22Rv1 (cell line): ENCODE measurements at regions not wholly inside any gene's neighbourhood (a gene's known extent, or its start where the extent isn't known, plus 50 kb on each side); places are given as distances from the start of the nearest gene placed in this dataset.

Experiments
- ZFX ChIP-seq: fragments of 450-650 bp; IDR thresholded peaks from 2 replicates; pipeline ENCODE4 v1.6.1; 2017; ENCODE audit warnings: antibody characterized with exemption, borderline replicate concordance
- TF ChIP-seq, protein P1 (sequence below): fragments of 450-650 bp; IDR thresholded peaks from 2 replicates; pipeline ENCODE4 v1.5.1; 2017; ENCODE audit warnings: mild to moderate bottlenecking

GRCh38 chr3:146770881-146771280, 165.7 kb upstream of the PLSCR5 start:
- TF ChIP-seq, protein P1, sequence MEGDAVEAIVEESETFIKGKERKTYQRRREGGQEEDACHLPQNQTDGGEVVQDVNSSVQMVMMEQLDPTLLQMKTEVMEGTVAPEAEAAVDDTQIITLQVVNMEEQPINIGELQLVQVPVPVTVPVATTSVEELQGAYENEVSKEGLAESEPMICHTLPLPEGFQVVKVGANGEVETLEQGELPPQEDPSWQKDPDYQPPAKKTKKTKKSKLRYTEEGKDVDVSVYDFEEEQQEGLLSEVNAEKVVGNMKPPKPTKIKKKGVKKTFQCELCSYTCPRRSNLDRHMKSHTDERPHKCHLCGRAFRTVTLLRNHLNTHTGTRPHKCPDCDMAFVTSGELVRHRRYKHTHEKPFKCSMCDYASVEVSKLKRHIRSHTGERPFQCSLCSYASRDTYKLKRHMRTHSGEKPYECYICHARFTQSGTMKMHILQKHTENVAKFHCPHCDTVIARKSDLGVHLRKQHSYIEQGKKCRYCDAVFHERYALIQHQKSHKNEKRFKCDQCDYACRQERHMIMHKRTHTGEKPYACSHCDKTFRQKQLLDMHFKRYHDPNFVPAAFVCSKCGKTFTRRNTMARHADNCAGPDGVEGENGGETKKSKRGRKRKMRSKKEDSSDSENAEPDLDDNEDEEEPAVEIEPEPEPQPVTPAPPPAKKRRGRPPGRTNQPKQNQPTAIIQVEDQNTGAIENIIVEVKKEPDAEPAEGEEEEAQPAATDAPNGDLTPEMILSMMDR, result no peak
- TF ChIP-seq ZFX, result no peak
